ENCODE measurements at regions not wholly inside any gene's neighbourhood (a gene's known extent, or its start where the extent isn't known, plus 50 kb on each side); places are given as distances from the start of the nearest gene placed in this dataset.
"Not testable (repeated sequence)": the region's sequence is repeated elsewhere in the genome, so short reads cannot be mapped to it uniquely, and the experiment has no call there.

DNA sequence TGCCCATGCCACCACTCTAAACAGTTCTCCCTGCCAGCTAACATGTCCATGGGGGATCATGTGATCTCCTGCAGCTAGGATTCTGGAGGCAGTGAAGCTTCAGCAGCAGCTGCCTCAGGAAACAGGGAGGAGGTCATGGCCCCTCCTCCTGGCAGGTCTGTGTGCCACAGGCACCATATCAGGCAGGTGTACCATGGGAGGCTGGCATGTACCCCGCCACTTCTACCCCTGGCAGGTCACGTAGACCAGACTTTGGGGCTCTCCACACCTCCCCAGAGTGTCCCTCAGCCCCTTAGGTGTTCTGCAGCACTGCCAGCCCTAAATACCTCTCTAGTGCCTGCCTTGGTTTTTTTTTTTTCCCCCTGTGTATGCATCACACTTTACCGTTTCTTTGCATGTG, 110.5 kb upstream of the FAM47C start:
- intact Hi-C loops (cut with micrococcal nuclease; ENCODE audit: unreplicated experiment), result no loop called here
- H3K36me3 Mint-ChIP-seq (ENCODE audit: insufficient read depth, unreplicated experiment), result no peaks in the 10 kb centered on the region
- H3K27me3 Mint-ChIP-seq (ENCODE audit: unreplicated experiment), result no peaks in the 10 kb centered on the region
- no peaks in the 10 kb centered on the region for H3K9me3 Mint-ChIP-seq (ENCODE audit: low read depth, unreplicated experiment)
- DNase-seq, result no peak
- no peak overlapping the region for H3K4me3 Mint-ChIP-seq (ENCODE audit: low read depth, unreplicated experiment)
- no peaks in the 10 kb centered on the region for H3K4me1 Mint-ChIP-seq (ENCODE audit: low read depth, unreplicated experiment)
- no TSS peak for BruUV-seq (replicated peaks)
- no peak overlapping the region for H3K27ac Mint-ChIP-seq (ENCODE audit: unreplicated experiment)
- CTCF ChIA-PET, result no interaction called here
- no peak for TF ChIP-seq CTCF (IDR thresholded peaks at IDR 0.05; ENCODE audit: unreplicated experiment)

DNA sequence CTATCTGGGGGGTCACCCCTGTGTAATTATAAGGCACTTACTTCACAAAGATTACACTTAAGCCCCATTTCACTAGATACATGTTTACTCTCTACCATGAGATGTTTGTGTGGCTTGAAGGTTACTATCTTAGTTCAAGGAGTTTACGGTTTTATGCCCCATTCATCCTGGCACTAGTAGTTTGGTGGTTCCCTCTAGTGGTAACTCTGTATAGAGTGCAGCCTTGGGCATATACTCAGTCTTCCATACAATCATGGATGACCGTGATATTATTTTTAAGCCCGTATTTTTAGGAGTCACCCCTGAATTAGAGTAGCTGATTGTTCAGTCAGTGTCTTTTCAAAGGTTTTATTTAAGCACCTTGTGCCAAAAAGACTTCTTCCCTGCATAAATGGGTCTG, 109.9 kb upstream of the FAM47C start:
- H3K4me3 Mint-ChIP-seq (ENCODE audit: low read depth, unreplicated experiment), result no peak overlapping the region
- DNase-seq, result no peak
- CTCF ChIA-PET, result no interaction called here
- no peaks in the 10 kb centered on the region for H3K36me3 Mint-ChIP-seq (ENCODE audit: insufficient read depth, unreplicated experiment)
- intact Hi-C loops (cut with micrococcal nuclease; ENCODE audit: unreplicated experiment), result no loop called here
- no peaks in the 10 kb centered on the region for H3K27me3 Mint-ChIP-seq (ENCODE audit: unreplicated experiment)
- no TSS peak for BruUV-seq (replicated peaks)
- H3K4me1 Mint-ChIP-seq (ENCODE audit: low read depth, unreplicated experiment), result no peaks in the 10 kb centered on the region
- peak; percentile 42 for TF ChIP-seq CTCF (IDR thresholded peaks at IDR 0.05; ENCODE audit: unreplicated experiment)
- no peak overlapping the region for H3K27ac Mint-ChIP-seq (ENCODE audit: unreplicated experiment)
- H3K9me3 Mint-ChIP-seq (ENCODE audit: low read depth, unreplicated experiment), result no peaks in the 10 kb centered on the region

GRCh38 chrX:36904561-36904960, 103.6 kb upstream of the FAM47C start:
- CTCF ChIA-PET; H3K27ac Mint-ChIP-seq (ENCODE audit: unreplicated experiment); H3K9me3 Mint-ChIP-seq (ENCODE audit: low read depth, unreplicated experiment); BruUV-seq (replicated peaks); H3K36me3 Mint-ChIP-seq (ENCODE audit: insufficient read depth, unreplicated experiment); H3K4me1 Mint-ChIP-seq (ENCODE audit: low read depth, unreplicated experiment); intact Hi-C loops (cut with micrococcal nuclease; ENCODE audit: unreplicated experiment); DNase-seq; H3K4me3 Mint-ChIP-seq (ENCODE audit: low read depth, unreplicated experiment); H3K27me3 Mint-ChIP-seq (ENCODE audit: unreplicated experiment): not testable (repeated sequence)

DNA sequence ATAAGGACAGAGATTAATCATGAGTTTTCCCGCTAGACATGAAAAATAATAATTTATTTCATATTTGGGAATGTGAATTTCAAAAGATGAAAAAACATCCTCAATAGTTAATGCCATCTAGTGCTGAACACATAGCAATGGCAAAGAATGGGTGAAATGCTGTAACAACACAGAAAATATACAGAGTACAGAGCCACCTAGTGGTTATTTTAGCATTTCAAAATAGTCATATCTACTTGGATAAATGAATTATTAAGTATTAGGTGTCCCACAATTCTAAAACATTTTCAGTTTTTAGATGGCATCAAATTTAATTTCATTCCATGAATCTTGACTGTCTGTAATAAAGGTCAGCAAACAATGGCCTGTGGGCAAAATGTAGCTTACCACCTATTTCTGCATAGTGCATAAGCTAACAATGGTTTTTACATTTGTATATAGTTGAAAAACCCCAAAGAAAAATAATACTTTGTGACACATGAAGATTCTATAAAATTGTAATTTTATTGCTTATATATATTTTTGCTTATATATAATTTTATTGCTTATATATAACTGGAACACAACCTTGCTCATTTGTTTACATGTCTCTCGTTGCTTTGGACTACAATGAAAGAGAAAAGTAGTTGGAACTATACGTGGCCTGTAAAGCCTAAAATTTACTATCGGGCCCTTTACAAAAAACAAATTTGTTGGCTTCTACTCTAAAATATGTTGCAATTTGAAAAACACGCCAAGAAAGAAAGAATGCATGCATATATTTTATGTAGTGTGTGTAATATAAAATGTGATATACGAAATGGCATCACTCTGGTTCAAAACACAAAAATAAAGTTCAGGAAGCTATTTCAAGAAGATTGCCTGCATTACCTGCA, 99.1 kb upstream of the FAM47C start:
- Mint-ChIP-seq H3K4me1 (ENCODE audit: low read depth, unreplicated experiment) (no peaks in the 10 kb centered on the region), H3K27me3 (ENCODE audit: unreplicated experiment) (no peaks in the 10 kb centered on the region), H3K4me3 (ENCODE audit: low read depth, unreplicated experiment) (no peak overlapping the region), H3K27ac (ENCODE audit: unreplicated experiment) (no peak overlapping the region), H3K9me3 (ENCODE audit: low read depth, unreplicated experiment) (no peaks in the 10 kb centered on the region), H3K36me3 (ENCODE audit: insufficient read depth, unreplicated experiment) (no peaks in the 10 kb centered on the region)
- intact Hi-C loops (cut with micrococcal nuclease; ENCODE audit: unreplicated experiment), result no loop called here
- peak; percentile 51 for TF ChIP-seq CTCF (IDR thresholded peaks at IDR 0.05; ENCODE audit: unreplicated experiment)
- CTCF ChIA-PET, result no interaction called here
- no peak for DNase-seq
- BruUV-seq (replicated peaks), result no TSS peak

DNA sequence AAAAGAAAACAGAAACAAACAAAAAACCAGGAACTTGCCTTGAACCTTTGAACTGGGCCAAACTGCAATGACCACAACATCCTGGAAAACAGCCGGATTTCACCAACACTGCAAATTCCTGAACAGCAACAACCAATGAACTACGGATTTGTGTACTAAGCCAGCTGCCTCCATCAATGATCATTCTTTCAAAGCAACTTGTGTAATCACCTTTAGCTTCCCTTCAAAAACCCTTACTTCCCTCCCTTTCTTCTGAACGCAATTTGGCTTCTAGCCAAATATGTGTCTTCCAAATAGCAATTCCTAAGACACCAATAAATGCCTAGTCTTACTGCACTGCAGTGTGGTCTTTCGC, 98.5 kb upstream of the FAM47C start:
- BruUV-seq (replicated peaks), result no TSS peak
- DNase-seq, result no peak
- TF ChIP-seq CTCF (IDR thresholded peaks at IDR 0.05; ENCODE audit: unreplicated experiment), result no peak
- CTCF ChIA-PET, result no interaction called here
- Mint-ChIP-seq H3K4me3 (ENCODE audit: low read depth, unreplicated experiment) (no peak overlapping the region), H3K27me3 (ENCODE audit: unreplicated experiment) (no peaks in the 10 kb centered on the region), H3K36me3 (ENCODE audit: insufficient read depth, unreplicated experiment) (no peaks in the 10 kb centered on the region), H3K4me1 (ENCODE audit: low read depth, unreplicated experiment) (no peaks in the 10 kb centered on the region), H3K9me3 (ENCODE audit: low read depth, unreplicated experiment) (no peaks in the 10 kb centered on the region), H3K27ac (ENCODE audit: unreplicated experiment) (no peak overlapping the region)
- intact Hi-C loops (cut with micrococcal nuclease; ENCODE audit: unreplicated experiment), result no loop called here

All from Calu3 (cell line).